K562 (cell line): ENCODE measurements at regions not wholly inside any gene's neighbourhood (a gene's known extent, or its start where the extent isn't known, plus 50 kb on each side); places are given as distances from the start of the nearest gene placed in this dataset.

ENCODE experiments used
- GABPB1 ChIP-seq: sonication (generic); formaldehyde crosslinking; IDR thresholded peaks from 2 replicates; pipeline ENCODE4 v1.8.0; 2022; ENCODE audit warnings: mild to moderate bottlenecking, missing genetic modification reagents
- HNRNPK ChIP-seq: fragments of 200-400 bp; formaldehyde crosslinking; IDR thresholded peaks from one replicate; pipeline ENCODE4 v1.6.1; 2018; ENCODE audit warnings: mild to moderate bottlenecking, low read depth, low read length; ENCODE audit not compliant: poor library complexity, severe bottlenecking
- HSF4 ChIP-seq: fragments of 250-450 bp; sonication (Bioruptor Pico); IDR thresholded peaks from 2 replicates; pipeline ENCODE4 v2.1.2; 2022; ENCODE audit warnings: mild to moderate bottlenecking, moderate library complexity, borderline replicate concordance
- KLF1 ChIP-seq: fragments of 450-650 bp; IDR thresholded peaks from 2 replicates; pipeline ENCODE4 v1.6.1; 2016; ENCODE audit warnings: missing genetic modification characterization, missing compliant biosample characterization
- MTA1 ChIP-seq: fragments of 450-650 bp; IDR thresholded peaks from 2 replicates; pipeline ENCODE4 v1.6.1; 2017; ENCODE audit warnings: borderline replicate concordance
- MYC ChIP-seq, 2 experiments: fragments of 250-450 bp in 1 of 2; sonication (Bioruptor Pico) in 1 of 2; IDR thresholded peaks; 2 replicates each; pipeline versions ENCODE4 v1.5.1 to v1.6.1; 2012 to 2021; ENCODE audit warnings: low read depth in 2 of 2, borderline replicate concordance in 1 of 2, improper control_type of control experiment in 1 of 2, low read length in 1 of 2, mild to moderate bottlenecking in 1 of 2, moderate library complexity in 1 of 2
- POLR2AphosphoS2 ChIP-seq: IDR thresholded peaks from 2 replicates; pipeline ENCODE4 v1.6.1; 2012; ENCODE audit warnings: low read length, improper control_type of control experiment
- RBM22 ChIP-seq: fragments of 200-400 bp; formaldehyde crosslinking; IDR thresholded peaks from 2 replicates; pipeline ENCODE4 v1.6.1; 2018; ENCODE audit warnings: low read length, low read depth; ENCODE audit not compliant: poor library complexity, severe bottlenecking
- SAFB2 ChIP-seq: fragments of 200-400 bp; formaldehyde crosslinking; IDR thresholded peaks from 2 replicates; pipeline ENCODE4 v1.6.1; 2018; ENCODE audit warnings: borderline replicate concordance, low read length, low read depth, moderate library complexity; ENCODE audit not compliant: severe bottlenecking
- SAP30 ChIP-seq: fragments of 200-600 bp; sonication (generic); IDR thresholded peaks from 2 replicates; pipeline ENCODE4 v1.6.1; 2012; ENCODE audit warnings: borderline replicate concordance, low read depth, mild to moderate bottlenecking, moderate library complexity, low read length, control low read depth, inconsistent platforms; ENCODE audit not compliant: insufficient read depth, poor library complexity, severe bottlenecking
- ZNF134 ChIP-seq: fragments of 250-450 bp; sonication (Bioruptor Pico); conservative IDR thresholded peaks from 2 replicates; pipeline ENCODE4 v1.4.0; 2020
- ZNF57 ChIP-seq: fragments of 450-650 bp; formaldehyde crosslinking; IDR thresholded peaks from 2 replicates; pipeline ENCODE4 v1.4.0; 2020; ENCODE audit warnings: mild to moderate bottlenecking, moderate library complexity
- ZNF766 ChIP-seq: fragments of 200-800 bp; sonication (Bioruptor generic); conservative IDR thresholded peaks from 2 replicates; pipeline ENCODE4 v1.6.1; 2016; ENCODE audit warnings: missing genetic modification characterization, missing compliant biosample characterization
- ZNF778 ChIP-seq: fragments of 450-650 bp; formaldehyde crosslinking; IDR thresholded peaks from 2 replicates; pipeline ENCODE4 v1.4.0; 2020; ENCODE audit warnings: mild to moderate bottlenecking, moderate library complexity
- ZSCAN32 ChIP-seq: fragments of 450-650 bp; formaldehyde crosslinking; IDR thresholded peaks from 2 replicates; pipeline ENCODE4 v1.4.0; 2020; ENCODE audit warnings: mild to moderate bottlenecking, moderate library complexity
- ZZZ3 ChIP-seq: fragments of 450-650 bp; IDR thresholded peaks from 2 replicates; pipeline ENCODE4 v1.6.1; 2016; ENCODE audit warnings: antibody characterized with exemption, mild to moderate bottlenecking, moderate library complexity
- TF ChIP-seq, protein P1 (sequence below), 2 experiments: fragments of 450-650 bp in 1 of 2; sonication (generic) in 1 of 2; formaldehyde crosslinking in 1 of 2; IDR thresholded peaks; 2 replicates each; pipeline versions ENCODE4 v1.7.1 to v1.9.0; 2016 to 2022; ENCODE audit warnings: inconsistent platforms in 1 of 2, mild to moderate bottlenecking in 1 of 2, missing genetic modification reagents in 1 of 2
- TF ChIP-seq, protein P2 (sequence below): sonication (generic); formaldehyde crosslinking; IDR thresholded peaks from 2 replicates; pipeline ENCODE4 v1.8.0; 2022; ENCODE audit warnings: mild to moderate bottlenecking, missing genetic modification reagents
- TF ChIP-seq, protein P3 (sequence below): fragments of 250-450 bp; sonication (Bioruptor Pico); IDR thresholded peaks from 2 replicates; pipeline ENCODE4 v1.8.0; 2021; ENCODE audit warnings: borderline replicate concordance, mild to moderate bottlenecking, moderate library complexity; ENCODE audit not compliant: poor library complexity, severe bottlenecking

DNA sequence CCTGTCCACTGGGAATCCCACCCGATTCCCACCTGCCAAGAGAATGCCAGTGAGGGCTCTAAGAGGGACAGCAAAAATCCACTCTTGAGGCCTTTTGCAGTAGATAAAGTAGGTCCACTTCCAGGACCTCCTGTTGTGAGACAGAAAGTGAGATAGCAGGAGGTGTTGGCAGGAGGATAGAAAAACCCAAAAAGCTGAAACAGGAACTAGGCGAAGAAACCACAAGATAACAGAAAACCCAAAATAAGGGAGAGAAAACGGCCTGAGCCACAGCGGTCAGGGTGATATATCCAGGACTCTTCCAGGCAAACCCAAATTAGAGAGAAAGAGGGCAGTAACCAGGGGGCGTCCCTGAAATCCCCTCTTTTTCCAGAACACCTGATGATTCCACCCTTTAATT, 79.7 kb upstream of the LINC01488 start (continued):
- TF ChIP-seq, protein P1, sequence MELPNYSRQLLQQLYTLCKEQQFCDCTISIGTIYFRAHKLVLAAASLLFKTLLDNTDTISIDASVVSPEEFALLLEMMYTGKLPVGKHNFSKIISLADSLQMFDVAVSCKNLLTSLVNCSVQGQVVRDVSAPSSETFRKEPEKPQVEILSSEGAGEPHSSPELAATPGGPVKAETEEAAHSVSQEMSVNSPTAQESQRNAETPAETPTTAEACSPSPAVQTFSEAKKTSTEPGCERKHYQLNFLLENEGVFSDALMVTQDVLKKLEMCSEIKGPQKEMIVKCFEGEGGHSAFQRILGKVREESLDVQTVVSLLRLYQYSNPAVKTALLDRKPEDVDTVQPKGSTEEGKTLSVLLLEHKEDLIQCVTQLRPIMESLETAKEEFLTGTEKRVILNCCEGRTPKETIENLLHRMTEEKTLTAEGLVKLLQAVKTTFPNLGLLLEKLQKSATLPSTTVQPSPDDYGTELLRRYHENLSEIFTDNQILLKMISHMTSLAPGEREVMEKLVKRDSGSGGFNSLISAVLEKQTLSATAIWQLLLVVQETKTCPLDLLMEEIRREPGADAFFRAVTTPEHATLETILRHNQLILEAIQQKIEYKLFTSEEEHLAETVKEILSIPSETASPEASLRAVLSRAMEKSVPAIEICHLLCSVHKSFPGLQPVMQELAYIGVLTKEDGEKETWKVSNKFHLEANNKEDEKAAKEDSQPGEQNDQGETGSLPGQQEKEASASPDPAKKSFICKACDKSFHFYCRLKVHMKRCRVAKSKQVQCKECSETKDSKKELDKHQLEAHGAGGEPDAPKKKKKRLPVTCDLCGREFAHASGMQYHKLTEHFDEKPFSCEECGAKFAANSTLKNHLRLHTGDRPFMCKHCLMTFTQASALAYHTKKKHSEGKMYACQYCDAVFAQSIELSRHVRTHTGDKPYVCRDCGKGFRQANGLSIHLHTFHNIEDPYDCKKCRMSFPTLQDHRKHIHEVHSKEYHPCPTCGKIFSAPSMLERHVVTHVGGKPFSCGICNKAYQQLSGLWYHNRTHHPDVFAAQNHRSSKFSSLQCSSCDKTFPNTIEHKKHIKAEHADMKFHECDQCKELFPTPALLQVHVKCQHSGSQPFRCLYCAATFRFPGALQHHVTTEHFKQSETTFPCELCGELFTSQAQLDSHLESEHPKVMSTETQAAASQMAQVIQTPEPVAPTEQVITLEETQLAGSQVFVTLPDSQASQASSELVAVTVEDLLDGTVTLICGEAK (IDR thresholded peaks at IDR 0.05), result peak; percentile 39; the same call in 1 of the 2 replicates
- TF ChIP-seq, protein P1 (CRISPR knock-in tag; IDR thresholded peaks at IDR 0.05), result no peak
- no peak for TF ChIP-seq SAP30
- TF ChIP-seq, protein P2, sequence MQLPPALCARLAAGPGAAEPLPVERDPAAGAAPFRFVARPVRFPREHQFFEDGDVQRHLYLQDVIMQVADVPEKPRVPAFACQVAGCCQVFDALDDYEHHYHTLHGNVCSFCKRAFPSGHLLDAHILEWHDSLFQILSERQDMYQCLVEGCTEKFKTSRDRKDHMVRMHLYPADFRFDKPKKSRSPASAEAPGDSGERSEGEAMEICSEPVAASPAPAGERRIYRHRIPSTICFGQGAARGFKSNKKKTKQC (CRISPR knock-in tag), result no peak; the same call in 1 of the 2 replicates
- TF ChIP-seq ZNF766, result peak; percentile 94
- TF ChIP-seq RBM22, result no peak
- no peak for TF ChIP-seq GABPB1 (CRISPR knock-in tag)
- no peak for TF ChIP-seq SAFB2
- no peak for TF ChIP-seq ZNF57 (CRISPR knock-in tag)
- TF ChIP-seq MYC (IDR thresholded peaks at IDR 0.05; ENCODE audit: low read depth, low read length), result peak; percentile 46
- no peak for TF ChIP-seq MYC (CRISPR knock-in tag; IDR thresholded peaks at IDR 0.05; ENCODE audit: borderline replicate concordance, low read depth)
- TF ChIP-seq HSF4, result no peak
- TF ChIP-seq MTA1, result peak; percentile 81
- no peak for TF ChIP-seq ZSCAN32 (CRISPR knock-in tag)
- TF ChIP-seq, protein P3, sequence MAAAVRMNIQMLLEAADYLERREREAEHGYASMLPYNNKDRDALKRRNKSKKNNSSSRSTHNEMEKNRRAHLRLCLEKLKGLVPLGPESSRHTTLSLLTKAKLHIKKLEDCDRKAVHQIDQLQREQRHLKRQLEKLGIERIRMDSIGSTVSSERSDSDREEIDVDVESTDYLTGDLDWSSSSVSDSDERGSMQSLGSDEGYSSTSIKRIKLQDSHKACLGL (CRISPR knock-in tag), result no peak
- no peak for TF ChIP-seq ZNF134 (CRISPR knock-in tag)
- TF ChIP-seq POLR2AphosphoS2, result no peak
- TF ChIP-seq KLF1 (tag), result no peak
- TF ChIP-seq HNRNPK, result no peak
- no peak for TF ChIP-seq ZZZ3
- TF ChIP-seq ZNF778, result no peak
